DOHH2 (cell line): ENCODE measurements at regions not wholly inside any gene's neighbourhood (a gene's known extent, or its start where the extent isn't known, plus 50 kb on each side); places are given as distances from the start of the nearest gene placed in this dataset.

Source experiments
- H3F3A ChIP-seq: fragments of 200-600 bp; sonication (generic), shearing (Covaris generic); 2 replicates; pipeline ENCODE4 v1.6.0; 2016; ENCODE audit warnings: antibody characterized with exemption, mild to moderate bottlenecking; ENCODE audit not compliant: control insufficient read depth, insufficient read depth
- H3K27ac ChIP-seq: fragments of 200-600 bp; sonication (generic); 2 replicates; pipeline ENCODE4 v1.5.1; 2014; ENCODE audit warnings: low read depth, mild to moderate bottlenecking, low read length, moderate library complexity
- H3K27me3 ChIP-seq: fragments of 200-600 bp; sonication (generic); 2 replicates; pipeline ENCODE4 v1.6.1; 2014; ENCODE audit warnings: mild to moderate bottlenecking, low read length, mixed read lengths; ENCODE audit not compliant: control insufficient read depth
- H3K36me3 ChIP-seq: fragments of 200-600 bp; sonication (generic); 2 replicates; pipeline ENCODE4 v1.6.1; 2014; ENCODE audit warnings: mild to moderate bottlenecking, low read length, moderate library complexity, mixed read lengths; ENCODE audit not compliant: control insufficient read depth
- H3K4me1 ChIP-seq: fragments of 200-600 bp; sonication (generic); 2 replicates; pipeline ENCODE4 v1.6.1; 2014; ENCODE audit warnings: mild to moderate bottlenecking, low read length, mixed read lengths; ENCODE audit not compliant: control insufficient read depth
- H3K4me2 ChIP-seq: fragments of 200-600 bp; sonication (generic); 2 replicates; pipeline ENCODE4 v1.6.0; 2014; ENCODE audit warnings: mild to moderate bottlenecking, low read length, moderate library complexity
- H3K4me3 ChIP-seq: fragments of 200-600 bp; sonication (generic); 2 replicates; pipeline ENCODE4 v1.5.1; 2014; ENCODE audit warnings: mild to moderate bottlenecking, low read length, mixed read lengths
- H3K79me2 ChIP-seq: fragments of 200-600 bp; sonication (generic); 2 replicates; pipeline ENCODE4 v1.6.1; 2014; ENCODE audit warnings: mild to moderate bottlenecking, low read length, mixed read lengths; ENCODE audit not compliant: control insufficient read depth
- H3K9me2 ChIP-seq: fragments of 200-600 bp; sonication (generic); replicated peaks from 2 replicates; pipeline ENCODE4 v1.6.1; 2014; ENCODE audit warnings: mild to moderate bottlenecking, low read length, mixed read lengths; ENCODE audit not compliant: control insufficient read depth
- H3K9me3 ChIP-seq: fragments of 200-600 bp; sonication (generic); 2 replicates; pipeline ENCODE4 v1.6.1; 2014; ENCODE audit warnings: antibody characterized with exemption, low read length, mixed read lengths; ENCODE audit not compliant: control insufficient read depth, insufficient read depth
- H4K20me1 ChIP-seq: fragments of 200-600 bp; sonication (generic); 2 replicates; pipeline ENCODE4 v1.6.0; 2014; ENCODE audit warnings: low read depth, mild to moderate bottlenecking, antibody characterized with exemption, low read length, moderate library complexity; ENCODE audit not compliant: control insufficient read depth, insufficient read depth
- EZH2phosphoT487 ChIP-seq: fragments of 200-600 bp; sonication (generic); IDR thresholded peaks from 2 replicates; pipeline ENCODE4 v1.6.1; 2017; ENCODE audit warnings: borderline replicate concordance, mild to moderate bottlenecking, antibody characterized with exemption, low read length, moderate library complexity, mixed read lengths
- TF ChIP-seq, protein P1 (sequence below): fragments of 200-600 bp; sonication (generic); IDR thresholded peaks from one replicate; pipeline ENCODE4 v1.5.1; 2014; ENCODE audit warnings: antibody characterized with exemption, mild to moderate bottlenecking, low read depth, low read length; ENCODE audit not compliant: poor library complexity, severe bottlenecking

DNA sequence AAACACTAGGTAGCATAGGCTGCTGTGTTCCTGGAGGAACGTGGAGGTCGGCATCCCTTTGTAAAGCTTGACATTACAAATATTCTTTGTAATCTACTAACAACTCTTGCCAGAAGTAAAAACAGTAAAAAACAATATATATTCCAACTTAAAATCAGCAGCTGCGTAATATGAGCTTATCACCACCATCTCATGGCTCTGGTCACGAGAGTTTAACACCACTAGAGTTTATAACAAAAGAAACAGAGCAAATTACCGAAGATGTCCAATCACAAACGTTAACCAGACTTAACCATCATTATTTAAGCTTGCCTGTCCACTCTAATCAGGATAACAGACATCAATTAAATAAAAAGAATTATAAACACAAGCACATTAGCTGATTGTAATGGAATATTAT, 236.7 kb downstream of the PCDH7 start:
- no peak for TF ChIP-seq EZH2phosphoT487
- TF ChIP-seq, protein P1, sequence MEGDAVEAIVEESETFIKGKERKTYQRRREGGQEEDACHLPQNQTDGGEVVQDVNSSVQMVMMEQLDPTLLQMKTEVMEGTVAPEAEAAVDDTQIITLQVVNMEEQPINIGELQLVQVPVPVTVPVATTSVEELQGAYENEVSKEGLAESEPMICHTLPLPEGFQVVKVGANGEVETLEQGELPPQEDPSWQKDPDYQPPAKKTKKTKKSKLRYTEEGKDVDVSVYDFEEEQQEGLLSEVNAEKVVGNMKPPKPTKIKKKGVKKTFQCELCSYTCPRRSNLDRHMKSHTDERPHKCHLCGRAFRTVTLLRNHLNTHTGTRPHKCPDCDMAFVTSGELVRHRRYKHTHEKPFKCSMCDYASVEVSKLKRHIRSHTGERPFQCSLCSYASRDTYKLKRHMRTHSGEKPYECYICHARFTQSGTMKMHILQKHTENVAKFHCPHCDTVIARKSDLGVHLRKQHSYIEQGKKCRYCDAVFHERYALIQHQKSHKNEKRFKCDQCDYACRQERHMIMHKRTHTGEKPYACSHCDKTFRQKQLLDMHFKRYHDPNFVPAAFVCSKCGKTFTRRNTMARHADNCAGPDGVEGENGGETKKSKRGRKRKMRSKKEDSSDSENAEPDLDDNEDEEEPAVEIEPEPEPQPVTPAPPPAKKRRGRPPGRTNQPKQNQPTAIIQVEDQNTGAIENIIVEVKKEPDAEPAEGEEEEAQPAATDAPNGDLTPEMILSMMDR = no peak
- Histone ChIP-seq H3F3A (no peaks in the 10 kb centered on the region), H3K9me3 (no peaks in the 10 kb centered on the region), H3K27me3 (no peaks in the 10 kb centered on the region), H3K79me2 (no peaks in the 10 kb centered on the region), H3K4me2 (no peak overlapping the region), H3K4me3 (no peak overlapping the region), H3K27ac (no peak overlapping the region), H4K20me1 (no peaks in the 10 kb centered on the region), H3K4me1 (no peaks in the 10 kb centered on the region), H3K9me2 (no peaks in the 10 kb centered on the region), H3K36me3 (no peaks in the 10 kb centered on the region)

DNA sequence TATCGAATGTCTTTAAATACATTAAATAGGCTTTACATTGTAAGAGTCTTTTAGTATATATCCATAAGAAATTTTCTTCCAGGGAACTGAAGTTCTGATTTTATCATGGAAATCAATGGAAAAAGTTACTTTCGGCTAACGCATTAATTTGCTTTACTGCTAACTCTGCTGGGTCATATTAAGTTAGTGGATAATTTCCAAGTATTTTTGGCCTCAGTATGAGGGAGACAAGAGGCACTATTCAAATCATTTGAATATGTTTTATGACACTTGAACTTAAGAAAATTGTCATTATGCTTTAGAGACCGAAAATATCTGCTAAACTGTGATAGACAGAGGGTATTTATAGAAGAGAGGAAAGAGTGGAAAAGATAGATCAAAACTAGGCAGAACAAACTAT, 237.5 kb downstream of the PCDH7 start:
- Histone ChIP-seq H3K79me2 (no peaks in the 10 kb centered on the region), H3K27ac (no peak overlapping the region), H3K27me3 (no peaks in the 10 kb centered on the region), H3F3A (no peaks in the 10 kb centered on the region), H3K4me3 (no peak overlapping the region), H3K9me2 (no peaks in the 10 kb centered on the region), H3K4me1 (no peaks in the 10 kb centered on the region), H3K36me3 (no peaks in the 10 kb centered on the region), H3K9me3 (no peaks in the 10 kb centered on the region), H3K4me2 (no peak overlapping the region), H4K20me1 (no peaks in the 10 kb centered on the region)
- TF ChIP-seq, protein P1 = no peak
- no peak for TF ChIP-seq EZH2phosphoT487

DNA sequence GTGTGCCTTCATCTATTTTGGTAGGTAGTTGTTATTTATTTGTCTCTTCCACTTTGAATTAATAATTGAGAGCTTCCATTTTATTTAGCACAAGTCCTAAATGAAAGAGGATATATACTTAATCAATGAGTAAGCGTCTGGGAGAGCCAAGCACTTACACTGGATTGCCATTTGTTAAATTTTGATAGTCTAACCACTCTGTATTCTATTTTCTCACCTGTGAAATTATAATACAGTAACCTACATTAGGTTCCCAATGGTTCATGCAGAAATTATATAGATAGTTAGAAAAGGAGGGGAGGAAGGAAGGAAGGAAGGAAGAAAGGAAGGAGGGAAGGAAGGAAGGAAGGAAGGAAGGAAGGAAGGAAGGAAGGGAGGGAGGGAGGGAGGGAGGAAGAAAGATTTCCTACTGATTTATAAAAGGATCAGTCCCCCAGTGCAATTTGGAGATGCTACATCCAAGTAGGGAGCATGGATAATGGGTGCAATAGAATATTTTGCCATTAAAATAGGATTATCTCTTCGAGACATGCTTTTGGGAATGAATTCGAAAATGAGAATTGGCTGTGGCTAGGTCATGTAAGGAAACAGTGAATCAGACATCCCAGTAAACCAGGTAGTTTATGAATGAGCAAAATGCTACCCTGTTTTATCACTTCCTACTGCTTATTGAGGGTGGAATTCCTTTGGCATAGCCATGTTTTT, 239.8 kb downstream of the PCDH7 start:
- Histone ChIP-seq H4K20me1 (no peaks in the 10 kb centered on the region), H3K9me3 (no peaks in the 10 kb centered on the region), H3K36me3 (no peaks in the 10 kb centered on the region), H3F3A (no peaks in the 10 kb centered on the region), H3K9me2 (no peaks in the 10 kb centered on the region), H3K4me1 (no peaks in the 10 kb centered on the region), H3K27ac (no peak overlapping the region), H3K27me3 (no peaks in the 10 kb centered on the region), H3K4me3 (no peak overlapping the region), H3K4me2 (no peak overlapping the region), H3K79me2 (no peaks in the 10 kb centered on the region)
- no peak for TF ChIP-seq EZH2phosphoT487
- TF ChIP-seq, protein P1 = no peak

DNA sequence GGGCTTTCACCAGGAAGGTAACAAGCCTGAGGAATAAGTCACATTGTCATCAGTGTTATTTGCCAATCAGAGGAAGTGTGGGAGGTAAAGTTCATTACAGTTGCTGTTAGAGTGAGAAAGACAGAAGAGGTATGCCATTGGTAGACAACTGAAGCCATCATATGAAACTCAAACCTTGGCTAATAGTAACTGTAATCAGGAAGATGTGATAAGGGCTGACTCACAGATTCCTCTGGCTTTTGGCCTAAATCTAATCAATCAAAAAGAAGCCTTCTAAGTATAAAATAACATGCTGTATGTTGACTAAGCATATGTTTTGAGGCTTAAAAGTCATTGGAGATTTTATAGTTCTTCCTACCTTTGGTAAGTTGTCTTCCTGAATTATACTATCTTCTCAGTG, 242.8 kb downstream of the PCDH7 start:
- Histone ChIP-seq H3F3A (no peaks in the 10 kb centered on the region), H3K27me3 (no peaks in the 10 kb centered on the region), H3K27ac (no peak overlapping the region), H3K9me2 (no peaks in the 10 kb centered on the region), H3K79me2 (no peaks in the 10 kb centered on the region), H3K4me2 (no peak overlapping the region), H4K20me1 (no peaks in the 10 kb centered on the region), H3K4me1 (no peaks in the 10 kb centered on the region), H3K9me3 (no peaks in the 10 kb centered on the region), H3K36me3 (no peaks in the 10 kb centered on the region), H3K4me3 (no peak overlapping the region)
- TF ChIP-seq, protein P1 = no peak
- TF ChIP-seq EZH2phosphoT487 = no peak
